Endometrium (tissue), 2 donors: ENCODE measurements at regions not wholly inside any gene's neighbourhood (a gene's known extent, or its start where the extent isn't known, plus 50 kb on each side); places are given as distances from the start of the nearest gene placed in this dataset.

Experiments used
- FAIRE-seq: peaks from 2 replicates; lab custom pipeline; 2012; peaks lifted over from hg19 to GRCh38; lab: Jason Lieb, UNC
- donor health status: control.
- donor health status: control.

- FAIRE-seq, result no peak
Measured at GRCh38 chr16:82405736-82406135, 221.0 kb upstream of the CDH13 start.

- no peak for FAIRE-seq
Measured at GRCh38 chr16:82404586-82405315, 222.0 kb upstream of the CDH13 start.

GRCh38 chr16:82402665-82403218, 224.0 kb upstream of the CDH13 start:
- FAIRE-seq, result no peak

- no peak for FAIRE-seq
Measured at GRCh38 chr16:82400046-82400445, 226.7 kb upstream of the CDH13 start.

GRCh38 chr16:82396509-82396908, 226.5 kb upstream of the MPHOSPH6 start:
- FAIRE-seq, result no peak

- no peak for FAIRE-seq
Measured at GRCh38 chr16:82395212-82395611, 225.2 kb upstream of the MPHOSPH6 start.

GRCh38 chr16:82391690-82392089, 221.7 kb upstream of the MPHOSPH6 start:
- FAIRE-seq, result no peak

- no peak for FAIRE-seq
Measured at GRCh38 chr16:82389956-82390650, 220.1 kb upstream of the MPHOSPH6 start.

- FAIRE-seq, result no peak
Measured at GRCh38 chr16:82386761-82387160, 216.7 kb upstream of the MPHOSPH6 start.

GRCh38 chr16:82384949-82385348, 214.9 kb upstream of the MPHOSPH6 start:
- no peak for FAIRE-seq

- FAIRE-seq, result no peak
Measured at GRCh38 chr16:82384017-82384416, 214.0 kb upstream of the MPHOSPH6 start.

GRCh38 chr16:82382521-82382920, 212.5 kb upstream of the MPHOSPH6 start:
- FAIRE-seq, result no peak

- no peak for FAIRE-seq
Measured at GRCh38 chr16:82379551-82379950, 209.5 kb upstream of the MPHOSPH6 start.

GRCh38 chr16:82373976-82374375, 204.0 kb upstream of the MPHOSPH6 start:
- FAIRE-seq, result no peak

GRCh38 chr16:82370282-82370681, 200.3 kb upstream of the MPHOSPH6 start:
- FAIRE-seq, result no peak

- no peak for FAIRE-seq
Measured at GRCh38 chr16:82368041-82368440, 198.0 kb upstream of the MPHOSPH6 start.

- no peak for FAIRE-seq
Measured at GRCh38 chr16:82366462-82366861, 196.4 kb upstream of the MPHOSPH6 start.

- no peak for FAIRE-seq
Measured at GRCh38 chr16:82364690-82365089, 194.7 kb upstream of the MPHOSPH6 start.

GRCh38 chr16:82363026-82363816, 193.2 kb upstream of the MPHOSPH6 start:
- FAIRE-seq, result no peak

- FAIRE-seq, result no peak
Measured at GRCh38 chr16:82361885-82362284, 191.9 kb upstream of the MPHOSPH6 start.

GRCh38 chr16:82360024-82360783, 190.2 kb upstream of the MPHOSPH6 start:
- no peak for FAIRE-seq
